Peyer's patch (tissue), 4 donors: ENCODE measurements at regions not wholly inside any gene's neighbourhood (a gene's known extent, or its start where the extent isn't known, plus 50 kb on each side); places are given as distances from the start of the nearest gene placed in this dataset.

Experiments
- DNase-seq, 3 donors: peaks; one replicate each; pipeline ENCODE4 v3.0.0-alpha.2; 2017 to 2019
- H3K27ac ChIP-seq, 4 donors: fragments of 200-600 bp; sonication (generic); one replicate each; pipeline ENCODE4 v1.5.1; 2016 to 2019
- H3K27me3 ChIP-seq, 2 donors: fragments of 200-600 bp; sonication (generic); one replicate each; pipeline ENCODE4 v1.5.1; 2019
- H3K36me3 ChIP-seq, 3 donors: fragments of 200-600 bp; sonication (generic); one replicate each; pipeline ENCODE4 v1.5.1; 2016 to 2019
- H3K4me1 ChIP-seq, 4 donors: fragments of 200-600 bp; sonication (generic); one replicate each; pipeline ENCODE4 v1.5.1; 2016 to 2019
- H3K4me3 ChIP-seq, 4 donors: fragments of 200-600 bp; sonication (generic); 1 replicate in 3 of 4; 2 replicates in 1 of 4; pipeline ENCODE4 v1.5.1; 2016 to 2019; ENCODE audit warnings: mild to moderate bottlenecking in 1 of 4
- H3K9me3 ChIP-seq, 4 donors: fragments of 200-600 bp; sonication (generic); one replicate each; pipeline ENCODE4 v1.5.1; 2016 to 2019; ENCODE audit warnings: mild to moderate bottlenecking in 1 of 4
- POLR2A ChIP-seq, 2 donors: fragments of 450-650 bp; IDR thresholded peaks; one replicate each; pipeline ENCODE4 v1.5.1; 2017; ENCODE audit warnings: antibody characterized with exemption in 2 of 2, mild to moderate bottlenecking in 2 of 2, moderate library complexity in 2 of 2
- TF ChIP-seq, protein P1 (sequence below), 6 experiments: fragments of 450-650 bp in 4 of 6; fragments of 200-600 bp in 2 of 6; sonication (generic) in 1 of 6; IDR thresholded peaks; one replicate each; pipeline ENCODE4 v1.5.1; 2017 to 2019; ENCODE audit warnings: antibody characterized with exemption in 6 of 6, mild to moderate bottlenecking in 3 of 6, moderate library complexity in 1 of 6

DNA sequence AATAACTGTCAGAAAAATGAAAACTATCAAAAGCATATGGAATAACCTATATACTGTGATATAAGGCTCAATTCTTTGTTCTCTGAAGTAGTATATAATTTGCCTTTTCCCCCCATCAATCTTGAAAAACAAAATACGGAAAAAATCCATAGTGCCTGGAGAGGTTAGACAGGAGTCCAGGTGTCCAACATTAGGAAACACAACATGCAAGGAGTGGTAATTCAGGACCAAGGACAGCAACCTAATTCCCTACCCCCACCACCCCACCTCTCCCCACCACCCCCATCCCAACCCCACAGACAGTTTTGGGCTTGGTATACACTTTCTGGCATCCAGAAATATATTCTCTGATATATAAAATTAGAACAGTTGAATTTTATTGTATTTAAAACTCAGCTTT is 55.1 kb upstream of the SLC25A26 start:
- no peak for TF ChIP-seq POLR2A (IDR thresholded peaks at IDR 0.05)
- TF ChIP-seq, protein P1, sequence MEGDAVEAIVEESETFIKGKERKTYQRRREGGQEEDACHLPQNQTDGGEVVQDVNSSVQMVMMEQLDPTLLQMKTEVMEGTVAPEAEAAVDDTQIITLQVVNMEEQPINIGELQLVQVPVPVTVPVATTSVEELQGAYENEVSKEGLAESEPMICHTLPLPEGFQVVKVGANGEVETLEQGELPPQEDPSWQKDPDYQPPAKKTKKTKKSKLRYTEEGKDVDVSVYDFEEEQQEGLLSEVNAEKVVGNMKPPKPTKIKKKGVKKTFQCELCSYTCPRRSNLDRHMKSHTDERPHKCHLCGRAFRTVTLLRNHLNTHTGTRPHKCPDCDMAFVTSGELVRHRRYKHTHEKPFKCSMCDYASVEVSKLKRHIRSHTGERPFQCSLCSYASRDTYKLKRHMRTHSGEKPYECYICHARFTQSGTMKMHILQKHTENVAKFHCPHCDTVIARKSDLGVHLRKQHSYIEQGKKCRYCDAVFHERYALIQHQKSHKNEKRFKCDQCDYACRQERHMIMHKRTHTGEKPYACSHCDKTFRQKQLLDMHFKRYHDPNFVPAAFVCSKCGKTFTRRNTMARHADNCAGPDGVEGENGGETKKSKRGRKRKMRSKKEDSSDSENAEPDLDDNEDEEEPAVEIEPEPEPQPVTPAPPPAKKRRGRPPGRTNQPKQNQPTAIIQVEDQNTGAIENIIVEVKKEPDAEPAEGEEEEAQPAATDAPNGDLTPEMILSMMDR (IDR thresholded peaks at IDR 0.05), result no peak
- Histone ChIP-seq H3K4me3 (no peak overlapping the region), H3K27ac (no peak overlapping the region), H3K9me3 (no peaks in the 10 kb centered on the region), H3K36me3 (no peaks in the 10 kb centered on the region), H3K4me1 (no peaks in the 10 kb centered on the region), H3K27me3 (no peaks in the 10 kb centered on the region)
- DNase-seq, result no peak

DNA sequence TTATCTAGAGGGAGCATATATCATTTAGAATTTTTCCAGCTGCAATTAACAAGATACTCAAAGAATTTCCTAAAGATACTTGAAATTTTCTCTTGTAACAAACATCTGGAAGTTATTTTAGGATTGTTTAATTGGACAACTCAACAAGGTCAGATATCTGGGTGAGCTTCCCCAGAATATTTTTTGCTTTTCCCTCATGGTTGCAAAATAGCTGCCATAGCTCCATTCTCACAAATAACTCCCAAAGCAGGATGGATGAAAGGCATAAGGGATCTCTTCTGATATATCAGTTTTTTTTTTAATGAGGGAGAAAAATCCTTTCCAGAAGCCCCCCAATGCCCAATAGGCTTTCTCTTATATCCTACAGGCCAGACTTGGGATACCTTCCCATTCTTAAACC is 56.6 kb upstream of the SLC25A26 start:
- Histone ChIP-seq H3K27ac (no peak overlapping the region), H3K4me3 (no peak overlapping the region), H3K36me3 (no peaks in the 10 kb centered on the region), H3K9me3 (no peaks in the 10 kb centered on the region), H3K27me3 (no peaks in the 10 kb centered on the region), H3K4me1 (no peaks in the 10 kb centered on the region)
- TF ChIP-seq, protein P1 (IDR thresholded peaks at IDR 0.05), result no peak
- no peak for TF ChIP-seq POLR2A (IDR thresholded peaks at IDR 0.05)
- DNase-seq, result no peak

GRCh38 chr3:66163222-66163621 is 57.6 kb upstream of the SLC25A26 start:
- H3K36me3 ChIP-seq, result no peaks in the 10 kb centered on the region
- no peaks in the 10 kb centered on the region for H3K9me3 ChIP-seq
- H3K4me3 ChIP-seq, result no peak overlapping the region
- no peaks in the 10 kb centered on the region for H3K27me3 ChIP-seq
- TF ChIP-seq, protein P1 (IDR thresholded peaks at IDR 0.05), result no peak
- TF ChIP-seq POLR2A (IDR thresholded peaks at IDR 0.05), result no peak
- H3K4me1 ChIP-seq, result no peaks in the 10 kb centered on the region
- no peak overlapping the region for H3K27ac ChIP-seq
- no peak for DNase-seq

DNA sequence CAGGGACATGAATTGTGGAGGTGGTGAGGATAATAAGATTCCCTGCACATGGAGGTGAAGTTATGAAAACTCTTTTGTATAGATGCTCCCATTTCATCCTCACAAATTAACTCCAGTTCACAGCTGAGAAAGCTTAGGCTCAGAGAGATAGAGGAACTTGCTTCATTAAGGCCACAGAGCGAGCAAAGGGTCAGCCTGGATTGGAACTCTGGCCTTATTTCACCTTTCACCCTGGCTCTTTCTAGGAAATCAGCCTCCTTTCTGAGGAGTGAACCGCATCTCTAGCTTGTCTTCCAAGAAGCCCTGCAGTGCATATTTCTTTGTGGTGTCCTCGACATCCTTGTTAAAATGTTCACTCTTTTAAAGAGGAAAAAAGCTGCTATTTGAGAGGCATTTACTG is 58.0 kb upstream of the SLC25A26 start:
- no peaks in the 10 kb centered on the region for H3K27me3 ChIP-seq
- H3K9me3 ChIP-seq, result no peaks in the 10 kb centered on the region
- H3K36me3 ChIP-seq, result no peaks in the 10 kb centered on the region
- H3K4me1 ChIP-seq, result no peaks in the 10 kb centered on the region
- TF ChIP-seq POLR2A (IDR thresholded peaks at IDR 0.05), result no peak
- TF ChIP-seq, protein P1 (IDR thresholded peaks at IDR 0.05), result no peak
- no peak overlapping the region for H3K27ac ChIP-seq
- no peak overlapping the region for H3K4me3 ChIP-seq
- DNase-seq, result no peak

GRCh38 chr3:66158933-66159683 is 61.7 kb upstream of the SLC25A26 start:
- H3K9me3 ChIP-seq, result no peaks in the 10 kb centered on the region
- DNase-seq, result no peak
- no peak overlapping the region for H3K4me3 ChIP-seq
- H3K36me3 ChIP-seq, result no peaks in the 10 kb centered on the region
- no peaks in the 10 kb centered on the region for H3K27me3 ChIP-seq
- no peaks in the 10 kb centered on the region for H3K4me1 ChIP-seq
- no peak overlapping the region for H3K27ac ChIP-seq
- no peak for TF ChIP-seq POLR2A (IDR thresholded peaks at IDR 0.05)
- TF ChIP-seq, protein P1 (IDR thresholded peaks at IDR 0.05), result no peak
